Panc1 (cell line): ENCODE measurements at regions not wholly inside any gene's neighbourhood (a gene's known extent, or its start where the extent isn't known, plus 50 kb on each side); places are given as distances from the start of the nearest gene placed in this dataset.

Experiments
- ATAC-seq: fragments of 200-7000 bp; cut with Tn5 transposase; 2 replicates; pipeline ENCODE4 v1.9.1; 2020; ENCODE audit warnings: mild to moderate bottlenecking, moderate library complexity
- BruUV-seq: library from RNA; stranded (reverse); fragments of 400-500 nt; replicated peaks from 2 replicates; lab custom pipeline; 2021; lab: Mats Ljungman, UMichigan
- CTCF ChIA-PET: fragments of 300-600 bp; sonication (Branson Sonifier 250); formaldehyde crosslinking; loops from one replicate; lab custom pipeline; 2022; ENCODE audit warnings: antibody characterized with exemption; lab: Charles Lee
- POLR2A ChIA-PET: fragments of 300-600 bp; sonication (Branson Sonifier 250); formaldehyde crosslinking; loops from one replicate; lab custom pipeline; 2022; ENCODE audit warnings: antibody characterized with exemption; lab: Charles Lee
- DNase-seq: peaks from one replicate; pipeline ENCODE4 v3.0.0-alpha.2; 2010; ENCODE audit warnings: low read depth, low spot score
- H3K27ac ChIP-seq: 2 replicates; pipeline ENCODE4 v1.5.1; 2011; ENCODE audit warnings: mild to moderate bottlenecking, low read length, inconsistent platforms
- H3K27me3 ChIP-seq: fragments of 200-500 bp; sonication (Bioruptor generic); 2 replicates; pipeline ENCODE4 v1.6.0; 2014; ENCODE audit warnings: low read length, inconsistent platforms; ENCODE audit not compliant: control insufficient read depth, insufficient read depth
- H3K36me3 ChIP-seq: fragments of 200-500 bp; sonication (Bioruptor generic); 2 replicates; pipeline ENCODE4 v1.5.1; 2014; ENCODE audit warnings: inconsistent platforms, mild to moderate bottlenecking, low read length, moderate library complexity; ENCODE audit not compliant: control insufficient read depth, insufficient read depth
- H3K4me1 ChIP-seq: 2 replicates; pipeline ENCODE4 v1.5.1; 2011; ENCODE audit warnings: inconsistent platforms, mild to moderate bottlenecking, low read length, moderate library complexity; ENCODE audit not compliant: control insufficient read depth, insufficient read depth
- H3K4me3 ChIP-seq, 2 experiments: 2 replicates each; pipeline ENCODE4 v1.5.1; 2011 to 2012; ENCODE audit warnings: low read depth in 2 of 2, low read length in 2 of 2, mild to moderate bottlenecking in 2 of 2, inconsistent platforms in 1 of 2, moderate library complexity in 1 of 2
- H3K9me3 ChIP-seq: fragments of 200-500 bp; sonication (Bioruptor generic); 2 replicates; pipeline ENCODE4 v1.5.1; 2014; ENCODE audit warnings: low read depth, mild to moderate bottlenecking, inconsistent platforms, low read length, moderate library complexity; ENCODE audit not compliant: control insufficient read depth, insufficient read depth
- CTCF ChIP-seq: fragments of 450-650 bp; IDR thresholded peaks from 2 replicates; pipeline ENCODE4 v1.5.1; 2017; ENCODE audit warnings: mild to moderate bottlenecking
- POLR2AphosphoS5 ChIP-seq: IDR thresholded peaks from 2 replicates; pipeline ENCODE4 v1.6.1; 2012; ENCODE audit warnings: mild to moderate bottlenecking, low read depth, low read length, moderate library complexity
- REST ChIP-seq, 2 experiments: IDR thresholded peaks; 2 replicates each; pipeline ENCODE4 v1.6.1; 2011 to 2012; ENCODE audit warnings: low read depth in 2 of 2, control low read depth in 1 of 2, low read length in 1 of 2, mild to moderate bottlenecking in 1 of 2, moderate library complexity in 1 of 2; ENCODE audit not compliant: insufficient read depth in 1 of 2
- SIN3A ChIP-seq: IDR thresholded peaks from 2 replicates; pipeline ENCODE4 v1.6.1; 2012; ENCODE audit warnings: low read depth, mild to moderate bottlenecking, low read length, moderate library complexity, borderline replicate concordance; ENCODE audit not compliant: insufficient read depth
- TCF7L2 ChIP-seq: IDR thresholded peaks from 2 replicates; pipeline ENCODE4 v1.6.1; 2011; ENCODE audit warnings: mild to moderate bottlenecking, low read depth, low read length, inconsistent platforms
- in situ Hi-C: cut with HindIII; loops from 2 replicates; pipeline ENCODE4 v1.10.0; 2016; ENCODE audit warnings: low sequenced_read_pairs, low pct_unique_long_range_greater_than_20kb
- intact Hi-C: fragments of 100-400 bp; cut with micrococcal nuclease; formaldehyde crosslinking; loops from one replicate; pipeline ENCODE4 v1.10.0; 2022; ENCODE audit not compliant: unreplicated experiment

GRCh38 chr3:64939309-64939708, 251.5 kb upstream of the ADAMTS9 start:
- H3K27me3 ChIP-seq: no peaks in the 10 kb centered on the region
- no peaks in the 10 kb centered on the region for H3K4me1 ChIP-seq
- no peaks in the 10 kb centered on the region for H3K36me3 ChIP-seq
- intact Hi-C loops (no loop called here), in situ Hi-C loops (no loop called here)
- BruUV-seq: no TSS peak
- no peak overlapping the region for H3K27ac ChIP-seq
- TF ChIP-seq SIN3A (no peak), TCF7L2 (no peak), REST (IDR thresholded peaks at IDR 0.05; ENCODE audit: insufficient read depth in 1 of 2, low read depth in 2 of 2, low read length in 1 of 2) (no peak), CTCF (no peak), POLR2AphosphoS5 (no peak)
- DNase-seq (no peak), ATAC-seq (no peak)
- POLR2A ChIA-PET: no interaction called here
- CTCF ChIA-PET: no interaction called here
- no peaks in the 10 kb centered on the region for H3K9me3 ChIP-seq
- H3K4me3 ChIP-seq: no peak overlapping the region

- H3K27me3 ChIP-seq: no peaks in the 10 kb centered on the region
- no peak overlapping the region for H3K4me3 ChIP-seq
- no peak for TF ChIP-seq SIN3A
- no peak for TF ChIP-seq CTCF
- no peak for TF ChIP-seq POLR2AphosphoS5
- no peak for TF ChIP-seq TCF7L2
- TF ChIP-seq REST (IDR thresholded peaks at IDR 0.05; ENCODE audit: insufficient read depth in 1 of 2, low read depth in 2 of 2, low read length in 1 of 2): no peak
- H3K9me3 ChIP-seq: no peaks in the 10 kb centered on the region
- BruUV-seq: no TSS peak
- DNase-seq (no peak), ATAC-seq (no peak)
- intact Hi-C loops (no loop called here), in situ Hi-C loops (no loop called here)
- POLR2A ChIA-PET: no interaction called here
- no peak overlapping the region for H3K27ac ChIP-seq
- CTCF ChIA-PET: no interaction called here
- H3K36me3 ChIP-seq: no peaks in the 10 kb centered on the region
- H3K4me1 ChIP-seq: no peaks in the 10 kb centered on the region
These were observed 248.8 kb upstream of the ADAMTS9 start for GRCh38 chr3:64936556-64936955.
